IMR-90 (cell line): ENCODE measurements at regions not wholly inside any gene's neighbourhood (a gene's known extent, or its start where the extent isn't known, plus 50 kb on each side); places are given as distances from the start of the nearest gene placed in this dataset.

Experiments
- BHLHE40 ChIP-seq: fragments of 150-350 bp; IDR thresholded peaks from 2 replicates; pipeline ENCODE4 v1.6.1; 2016; ENCODE audit warnings: mild to moderate bottlenecking, low read depth, low read length
- CEBPB ChIP-seq: IDR thresholded peaks from 2 replicates; pipeline ENCODE4 v1.6.1; 2012; ENCODE audit warnings: low read depth, low read length, improper control_type of control experiment
- CHD1 ChIP-seq: IDR thresholded peaks from 2 replicates; pipeline ENCODE4 v1.6.1; 2012; ENCODE audit warnings: low read depth, low read length, improper control_type of control experiment
- CTCF ChIP-seq: conservative IDR thresholded peaks from 2 replicates; pipeline ENCODE4 v1.5.1; 2012; ENCODE audit warnings: mild to moderate bottlenecking, low read depth, low read length, improper control_type of control experiment
- ELK1 ChIP-seq: fragments of 150-350 bp; IDR thresholded peaks from 2 replicates; pipeline ENCODE4 v1.6.1; 2016; ENCODE audit warnings: low read depth, mild to moderate bottlenecking, low read length, moderate library complexity, borderline replicate concordance
- FOS ChIP-seq: fragments of 150-350 bp; IDR thresholded peaks from 2 replicates; pipeline ENCODE4 v1.6.1; 2016; ENCODE audit warnings: low read depth, low read length
- MAFK ChIP-seq: IDR thresholded peaks from 2 replicates; pipeline ENCODE4 v1.6.1; 2012; ENCODE audit warnings: low read depth, low read length, improper control_type of control experiment
- MXI1 ChIP-seq: IDR thresholded peaks from 2 replicates; pipeline ENCODE4 v1.6.1; 2012; ENCODE audit warnings: low read depth, mild to moderate bottlenecking, low read length, moderate library complexity, borderline replicate concordance
- POLR2A ChIP-seq: IDR thresholded peaks from 2 replicates; pipeline ENCODE4 v1.6.1; 2012; ENCODE audit warnings: mild to moderate bottlenecking, low read depth, low read length
- RAD21 ChIP-seq: IDR thresholded peaks from 2 replicates; pipeline ENCODE4 v1.6.1; 2012; ENCODE audit warnings: low read length, improper control_type of control experiment
- RCOR1 ChIP-seq: IDR thresholded peaks from 2 replicates; pipeline ENCODE4 v1.6.1; 2012; ENCODE audit warnings: mild to moderate bottlenecking, low read length, improper control_type of control experiment; ENCODE audit not compliant: insufficient replicate concordance
- RFX5 ChIP-seq: IDR thresholded peaks from 2 replicates; pipeline ENCODE4 v1.8.0; 2012; ENCODE audit warnings: low read depth, mild to moderate bottlenecking, low read length, moderate library complexity
- SMC3 ChIP-seq: fragments of 150-350 bp; IDR thresholded peaks from 2 replicates; pipeline ENCODE4 v1.6.1; 2016; ENCODE audit warnings: low read depth, mild to moderate bottlenecking, antibody characterized with exemption, low read length, moderate library complexity
- USF2 ChIP-seq: fragments of 150-350 bp; IDR thresholded peaks from 2 replicates; pipeline ENCODE4 v1.6.1; 2017; ENCODE audit warnings: mild to moderate bottlenecking, antibody characterized with exemption, low read length, low read depth

- TF ChIP-seq CTCF (no peak), RAD21 (no peak), ELK1 (no peak), FOS (no peak), RCOR1 (no peak), POLR2A (no peak), CHD1 (no peak), CEBPB (no peak), BHLHE40 (no peak), USF2 (no peak), MXI1 (no peak), RFX5 (no peak), SMC3 (no peak), MAFK (no peak)
These were observed 596.6 kb downstream of the GBE1 start for GRCh38 chr3:81164806-81165205.
